ENCODE measurements at regions not wholly inside any gene's neighbourhood (a gene's known extent, or its start where the extent isn't known, plus 50 kb on each side); places are given as distances from the start of the nearest gene placed in this dataset.

- no peaks in the 10 kb centered on the region for H3K36me3 Mint-ChIP-seq
- no peak overlapping the region for H3K27ac Mint-ChIP-seq
- DNase-seq: no peak
- peaks cover 0 to 11% (median 6%) of the 10 kb centered on the region in 11 donors for H3K9me3 Mint-ChIP-seq
- no peak for ATAC-seq
- no peaks in the 10 kb centered on the region for H3K4me1 ChIP-seq (ENCODE audit: control insufficient read depth in 2 of 2, insufficient read depth in 2 of 2, low read length in 2 of 2)
- ChIA-PET POLR2A (no interaction called here), CTCF (no interaction called here)
- intact Hi-C loops (cut with micrococcal nuclease): no loop called here
- no peak overlapping the region for H3K27ac ChIP-seq (ENCODE audit: low read depth, low read length)
- no peaks in the 10 kb centered on the region for H3K27me3 ChIP-seq (ENCODE audit: control insufficient read depth in 2 of 2, insufficient read depth in 2 of 2, low read length in 2 of 2)
- no peak overlapping the region for H3K4me3 ChIP-seq (ENCODE audit: low read length)
- no peaks in the 10 kb centered on the region for H3K4me1 Mint-ChIP-seq
- H3K27me3 Mint-ChIP-seq: peaks cover 0 to 35% (median 18%) of the 10 kb centered on the region in 5 donors
- no peak overlapping the region for H3K4me3 Mint-ChIP-seq
- no peaks in the 10 kb centered on the region for H3K36me3 ChIP-seq (ENCODE audit: control insufficient read depth in 2 of 3, insufficient read depth in 3 of 3, low read length in 3 of 3)
- H3K9me3 ChIP-seq (ENCODE audit: control insufficient read depth in 2 of 3, low read length in 3 of 3): no peaks in the 10 kb centered on the region
Measured at GRCh38 chr13:38498271-38498670, 148.6 kb downstream of the UFM1 start.

DNA sequence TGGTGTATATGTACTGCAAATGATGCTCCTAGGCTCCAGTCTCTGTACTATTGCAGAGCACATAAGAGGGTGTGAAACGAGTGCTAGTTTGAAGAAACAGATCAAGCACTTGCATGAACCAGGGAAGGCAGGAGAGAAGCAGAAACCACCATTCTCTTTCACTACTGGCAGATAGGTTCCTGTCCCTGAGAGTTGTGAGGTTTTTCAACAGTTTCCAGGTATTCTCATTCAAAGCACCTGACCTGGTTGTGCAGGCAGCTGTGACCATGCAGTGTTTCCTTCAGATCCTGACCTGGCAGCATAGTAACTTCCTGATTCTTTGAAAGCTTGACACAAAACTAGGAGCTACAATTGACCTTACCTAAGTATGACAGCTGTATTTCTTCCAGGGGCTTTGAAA, 164.9 kb downstream of the UFM1 start:
- intact Hi-C loops (cut with micrococcal nuclease): no loop called here
- Histone ChIP-seq H3K36me3 (ENCODE audit: control insufficient read depth in 2 of 3, insufficient read depth in 3 of 3, low read length in 3 of 3) (no peaks in the 10 kb centered on the region), H3K27me3 (ENCODE audit: control insufficient read depth in 2 of 2, insufficient read depth in 2 of 2, low read length in 2 of 2) (no peaks in the 10 kb centered on the region), H3K27ac (ENCODE audit: low read depth, low read length) (no peak overlapping the region), H3K9me3 (ENCODE audit: control insufficient read depth in 2 of 3, low read length in 3 of 3) (no peaks in the 10 kb centered on the region), H3K4me3 (ENCODE audit: low read length) (no peak overlapping the region), H3K4me1 (ENCODE audit: control insufficient read depth in 2 of 2, insufficient read depth in 2 of 2, low read length in 2 of 2) (no peaks in the 10 kb centered on the region)
- ChIA-PET POLR2A (no interaction called here), CTCF (no interaction called here)
- Mint-ChIP-seq H3K27me3 (peaks cover 0 to 36% (median 5%) of the 10 kb centered on the region in 5 donors), H3K4me1 (no peaks in the 10 kb centered on the region), H3K36me3 (no peaks in the 10 kb centered on the region), H3K27ac (no peak overlapping the region), H3K4me3 (no peak overlapping the region), H3K9me3 (peaks cover 0 to 4% (median 0%) of the 10 kb centered on the region in 11 donors)
- DNase-seq (no peak), ATAC-seq (no peak)

DNA sequence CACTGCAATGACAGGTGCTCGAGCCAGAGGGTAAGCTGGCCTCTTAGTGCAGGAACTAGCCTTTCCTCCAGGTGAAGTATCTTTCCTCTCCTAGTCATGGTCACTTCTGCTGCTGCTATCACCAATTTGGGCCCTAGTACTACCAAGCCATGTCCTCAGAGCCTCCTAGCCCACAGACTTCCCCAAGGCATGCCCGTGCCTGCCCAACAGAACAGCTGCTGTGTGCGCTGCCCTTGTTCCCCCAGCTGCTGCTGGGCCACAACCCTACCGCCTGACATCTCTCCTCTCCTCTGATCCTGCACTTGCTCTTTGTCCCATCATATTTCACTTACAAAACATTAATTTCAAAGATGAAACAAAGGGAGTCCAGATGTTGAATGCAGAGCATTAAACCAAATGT, 168.5 kb upstream of the FREM2 start:
- DNase-seq (no peak), ATAC-seq (no peak)
- Histone ChIP-seq H3K4me1 (ENCODE audit: control insufficient read depth in 2 of 2, insufficient read depth in 2 of 2, low read length in 2 of 2) (no peaks in the 10 kb centered on the region), H3K4me3 (ENCODE audit: low read length) (no peak overlapping the region), H3K27ac (ENCODE audit: low read depth, low read length) (no peak overlapping the region), H3K9me3 (ENCODE audit: control insufficient read depth in 2 of 3, low read length in 3 of 3) (no peaks in the 10 kb centered on the region), H3K27me3 (ENCODE audit: control insufficient read depth in 2 of 2, insufficient read depth in 2 of 2, low read length in 2 of 2) (no peaks in the 10 kb centered on the region), H3K36me3 (ENCODE audit: control insufficient read depth in 2 of 3, insufficient read depth in 3 of 3, low read length in 3 of 3) (no peaks in the 10 kb centered on the region)
- Mint-ChIP-seq H3K27ac (no peak overlapping the region), H3K4me1 (no peaks in the 10 kb centered on the region), H3K27me3 (peaks cover 0 to 14% (median 3%) of the 10 kb centered on the region in 5 donors), H3K9me3 (peaks cover 0 to 6% (median 0%) of the 10 kb centered on the region in 11 donors), H3K36me3 (no peaks in the 10 kb centered on the region), H3K4me3 (no peak overlapping the region)
- ChIA-PET POLR2A (no interaction called here), CTCF (no interaction called here)
- intact Hi-C loops (cut with micrococcal nuclease): no loop called here

DNA sequence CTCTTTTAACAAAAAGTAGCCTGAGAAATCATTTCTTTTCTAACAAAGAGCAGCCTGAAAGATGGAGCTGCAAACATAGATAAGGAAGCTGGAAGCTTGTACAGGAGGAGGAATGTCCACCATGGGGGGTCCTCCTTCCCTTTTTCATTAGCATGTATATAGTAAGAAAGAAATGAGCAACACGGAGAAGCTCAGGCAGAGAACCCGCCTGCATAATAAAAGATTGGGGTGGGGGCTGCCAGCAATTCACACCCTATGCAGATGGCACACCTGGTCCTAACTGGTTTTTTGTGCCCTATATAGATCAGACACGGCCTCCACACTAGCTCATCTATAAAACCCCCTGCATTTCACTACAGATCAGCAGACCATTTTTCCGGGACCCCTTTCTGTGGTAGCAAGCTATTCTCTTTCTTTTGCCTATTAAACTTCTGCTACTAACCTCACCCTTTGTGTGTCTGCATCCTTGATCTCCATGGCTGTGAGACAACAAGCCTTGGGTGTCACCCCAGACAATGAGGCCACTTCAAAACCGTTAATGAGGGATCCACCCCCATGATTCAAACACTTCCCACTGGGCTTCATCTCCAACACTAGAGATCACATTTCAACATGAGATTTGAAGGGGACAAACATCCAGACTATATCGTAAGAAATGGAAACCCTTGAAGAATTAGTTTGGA, 167.5 kb upstream of the FREM2 start:
- Mint-ChIP-seq H3K36me3 (no peaks in the 10 kb centered on the region), H3K27ac (no peak overlapping the region), H3K4me1 (no peaks in the 10 kb centered on the region), H3K27me3 (peaks cover 0 to 14% (median 3%) of the 10 kb centered on the region in 5 donors), H3K9me3 (peaks cover 0 to 6% (median 0%) of the 10 kb centered on the region in 11 donors), H3K4me3 (no peak overlapping the region)
- ATAC-seq (no peak), DNase-seq (no peak)
- H3K9me3 ChIP-seq (ENCODE audit: control insufficient read depth in 2 of 3, low read length in 3 of 3): no peaks in the 10 kb centered on the region
- no peaks in the 10 kb centered on the region for H3K4me1 ChIP-seq (ENCODE audit: control insufficient read depth in 2 of 2, insufficient read depth in 2 of 2, low read length in 2 of 2)
- H3K36me3 ChIP-seq (ENCODE audit: control insufficient read depth in 2 of 3, insufficient read depth in 3 of 3, low read length in 3 of 3): no peaks in the 10 kb centered on the region
- no peaks in the 10 kb centered on the region for H3K27me3 ChIP-seq (ENCODE audit: control insufficient read depth in 2 of 2, insufficient read depth in 2 of 2, low read length in 2 of 2)
- ChIA-PET POLR2A (no interaction called here), CTCF (no interaction called here)
- no peak overlapping the region for H3K4me3 ChIP-seq (ENCODE audit: low read length)
- intact Hi-C loops (cut with micrococcal nuclease): no loop called here
- H3K27ac ChIP-seq (ENCODE audit: low read depth, low read length): no peak overlapping the region

- H3K4me3 Mint-ChIP-seq: no peak overlapping the region
- POLR2A ChIA-PET: no interaction called here
- CTCF ChIA-PET: no interaction called here
- H3K27me3 ChIP-seq (ENCODE audit: control insufficient read depth in 2 of 2, insufficient read depth in 2 of 2, low read length in 2 of 2): no peaks in the 10 kb centered on the region
- DNase-seq (no peak), ATAC-seq (no peak)
- H3K36me3 ChIP-seq (ENCODE audit: control insufficient read depth in 2 of 3, insufficient read depth in 3 of 3, low read length in 3 of 3): no peaks in the 10 kb centered on the region
- H3K4me1 Mint-ChIP-seq: no peaks in the 10 kb centered on the region
- no peaks in the 10 kb centered on the region for H3K36me3 Mint-ChIP-seq
- intact Hi-C loops (cut with micrococcal nuclease): no loop called here
- no peak overlapping the region for H3K27ac Mint-ChIP-seq
- peaks cover 0 to 6% (median 0%) of the 10 kb centered on the region in 11 donors for H3K9me3 Mint-ChIP-seq
- no peaks in the 10 kb centered on the region for H3K9me3 ChIP-seq (ENCODE audit: control insufficient read depth in 2 of 3, low read length in 3 of 3)
- H3K27me3 Mint-ChIP-seq: peaks cover 0 to 14% (median 3%) of the 10 kb centered on the region in 5 donors
- no peak overlapping the region for H3K27ac ChIP-seq (ENCODE audit: low read depth, low read length)
- no peaks in the 10 kb centered on the region for H3K4me1 ChIP-seq (ENCODE audit: control insufficient read depth in 2 of 2, insufficient read depth in 2 of 2, low read length in 2 of 2)
- no peak overlapping the region for H3K4me3 ChIP-seq (ENCODE audit: low read length)
Measured at GRCh38 chr13:38520041-38520440, 166.8 kb upstream of the FREM2 start.

DNA sequence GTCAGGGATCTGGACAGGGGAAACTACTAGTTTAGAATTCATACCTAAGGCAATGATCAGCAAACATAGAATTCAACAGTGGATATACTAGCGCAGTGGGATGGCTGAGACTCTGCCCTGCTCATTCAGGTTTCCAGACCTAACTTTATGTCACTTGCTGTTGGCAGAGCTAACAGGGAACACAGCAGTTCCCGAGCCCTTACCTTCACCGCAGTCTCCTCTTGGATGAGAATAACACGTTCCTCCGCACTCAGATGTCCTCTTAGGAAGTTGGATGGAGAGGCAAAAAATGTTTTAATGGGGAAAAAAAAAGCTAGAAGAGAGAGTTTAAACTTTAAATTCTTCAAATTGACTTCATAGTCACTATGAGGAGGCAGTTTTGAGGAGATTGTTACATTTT, 159.7 kb upstream of the FREM2 start:
- no peak for ATAC-seq
- CTCF ChIA-PET: no interaction called here
- intact Hi-C loops (cut with micrococcal nuclease): no loop called here

GRCh38 chr13:38528986-38529385, 157.9 kb upstream of the FREM2 start:
- H3K27me3 ChIP-seq (ENCODE audit: control insufficient read depth in 2 of 2, insufficient read depth in 2 of 2, low read length in 2 of 2): no peaks in the 10 kb centered on the region
- Mint-ChIP-seq H3K27me3 (peaks cover 0 to 13% (median 10%) of the 10 kb centered on the region in 5 donors), H3K27ac (no peak overlapping the region), H3K36me3 (no peaks in the 10 kb centered on the region), H3K4me1 (no peaks in the 10 kb centered on the region), H3K9me3 (no peaks in the 10 kb centered on the region), H3K4me3 (no peak overlapping the region)
- DNase-seq (no peak), ATAC-seq (no peak)
- H3K4me3 ChIP-seq (ENCODE audit: low read length): no peak overlapping the region
- no peak overlapping the region for H3K27ac ChIP-seq (ENCODE audit: low read depth, low read length)
- H3K4me1 ChIP-seq (ENCODE audit: control insufficient read depth in 2 of 2, insufficient read depth in 2 of 2, low read length in 2 of 2): no peaks in the 10 kb centered on the region
- no peaks in the 10 kb centered on the region for H3K9me3 ChIP-seq (ENCODE audit: control insufficient read depth in 2 of 3, low read length in 3 of 3)
- ChIA-PET CTCF (interaction anchor here (0.6 kb wide), 1 partner anchor 338 kb away, joined by 3 read pairs; no protein-coding TSS in a partner anchor), POLR2A (interaction anchor here (0.6 kb wide), 1 partner anchor 95 kb away, joined by 3 read pairs; no protein-coding TSS in a partner anchor)
- intact Hi-C loops (cut with micrococcal nuclease): no loop called here
- H3K36me3 ChIP-seq (ENCODE audit: control insufficient read depth in 2 of 3, insufficient read depth in 3 of 3, low read length in 3 of 3): no peaks in the 10 kb centered on the region

More for the DNA sequence above, 159.7 kb upstream of the FREM2 start:
- Mint-ChIP-seq H3K4me1 (no peaks in the 10 kb centered on the region), H3K27me3 (peaks cover 0 to 13% (median 10%) of the 10 kb centered on the region in 5 donors), H3K9me3 (no peaks in the 10 kb centered on the region), H3K27ac (no peak overlapping the region), H3K36me3 (no peaks in the 10 kb centered on the region), H3K4me3 (no peak overlapping the region)
- Histone ChIP-seq H3K27ac (ENCODE audit: low read depth, low read length) (no peak overlapping the region), H3K4me3 (ENCODE audit: low read length) (no peak overlapping the region), H3K36me3 (ENCODE audit: control insufficient read depth in 2 of 3, insufficient read depth in 3 of 3, low read length in 3 of 3) (no peaks in the 10 kb centered on the region), H3K9me3 (ENCODE audit: control insufficient read depth in 2 of 3, low read length in 3 of 3) (no peaks in the 10 kb centered on the region), H3K4me1 (ENCODE audit: control insufficient read depth in 2 of 2, insufficient read depth in 2 of 2, low read length in 2 of 2) (no peaks in the 10 kb centered on the region), H3K27me3 (ENCODE audit: control insufficient read depth in 2 of 2, insufficient read depth in 2 of 2, low read length in 2 of 2) (no peaks in the 10 kb centered on the region)
- no peak for DNase-seq
- POLR2A ChIA-PET: no interaction called here
